PC-3 (cell line): ENCODE measurements at regions not wholly inside any gene's neighbourhood (a gene's known extent, or its start where the extent isn't known, plus 50 kb on each side); places are given as distances from the start of the nearest gene placed in this dataset.

Experiments
- CTCF ChIP-seq: fragments of 300-600 bp; sonication (generic); conservative IDR thresholded peaks from 2 replicates; pipeline ENCODE4 v1.5.1; 2017; ENCODE audit warnings: antibody characterized with exemption, low read depth, mild to moderate bottlenecking, low read length
- EZH2 ChIP-seq: fragments of 300-600 bp; sonication (generic); IDR thresholded peaks from one replicate; pipeline ENCODE4 v1.6.1; 2017; ENCODE audit warnings: antibody characterized with exemption, mild to moderate bottlenecking, low read length; ENCODE audit not compliant: unreplicated experiment

GRCh38 chr3:34254285-34254684 lies 455.9 kb downstream of the PDCD6IP start:
- TF ChIP-seq CTCF (no peak), EZH2 (no peak)
